Tongue (tissue), 1 donor: ENCODE measurements at regions not wholly inside any gene's neighbourhood (a gene's known extent, or its start where the extent isn't known, plus 50 kb on each side); places are given as distances from the start of the nearest gene placed in this dataset.

Experiments used
- DNase-seq: peaks from one replicate; pipeline ENCODE4 v3.0.0-alpha.2; 2015

DNA sequence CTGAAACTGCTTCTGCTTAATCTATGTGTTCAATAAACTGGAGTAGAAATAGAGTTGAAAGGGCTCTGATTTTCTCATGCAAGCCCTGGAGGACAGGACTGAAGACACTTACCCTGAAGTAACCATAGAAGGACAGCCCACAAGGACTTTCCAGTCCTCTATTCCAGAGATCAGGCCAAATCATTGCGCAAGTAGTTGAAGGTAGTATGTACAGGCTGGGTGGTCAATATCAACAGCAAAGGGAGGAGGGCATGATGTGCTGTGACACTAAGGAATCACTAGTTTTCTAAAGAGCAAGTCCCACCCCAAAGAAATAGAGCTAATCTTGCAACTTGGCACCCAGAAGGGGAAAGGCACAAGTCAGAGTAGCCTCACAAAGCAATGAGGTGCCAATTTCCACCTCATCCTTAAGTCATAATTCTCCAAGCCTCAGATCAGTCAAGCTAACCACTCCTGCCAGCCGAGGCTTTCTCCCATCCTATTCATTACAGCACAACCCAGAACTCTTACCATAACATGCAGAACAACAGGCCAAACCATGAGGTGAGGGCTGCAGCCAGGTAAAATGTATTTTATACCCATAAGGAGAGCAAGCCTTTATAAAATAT, 533.5 kb downstream of the TNS1 start:
- no peak for DNase-seq

DNA sequence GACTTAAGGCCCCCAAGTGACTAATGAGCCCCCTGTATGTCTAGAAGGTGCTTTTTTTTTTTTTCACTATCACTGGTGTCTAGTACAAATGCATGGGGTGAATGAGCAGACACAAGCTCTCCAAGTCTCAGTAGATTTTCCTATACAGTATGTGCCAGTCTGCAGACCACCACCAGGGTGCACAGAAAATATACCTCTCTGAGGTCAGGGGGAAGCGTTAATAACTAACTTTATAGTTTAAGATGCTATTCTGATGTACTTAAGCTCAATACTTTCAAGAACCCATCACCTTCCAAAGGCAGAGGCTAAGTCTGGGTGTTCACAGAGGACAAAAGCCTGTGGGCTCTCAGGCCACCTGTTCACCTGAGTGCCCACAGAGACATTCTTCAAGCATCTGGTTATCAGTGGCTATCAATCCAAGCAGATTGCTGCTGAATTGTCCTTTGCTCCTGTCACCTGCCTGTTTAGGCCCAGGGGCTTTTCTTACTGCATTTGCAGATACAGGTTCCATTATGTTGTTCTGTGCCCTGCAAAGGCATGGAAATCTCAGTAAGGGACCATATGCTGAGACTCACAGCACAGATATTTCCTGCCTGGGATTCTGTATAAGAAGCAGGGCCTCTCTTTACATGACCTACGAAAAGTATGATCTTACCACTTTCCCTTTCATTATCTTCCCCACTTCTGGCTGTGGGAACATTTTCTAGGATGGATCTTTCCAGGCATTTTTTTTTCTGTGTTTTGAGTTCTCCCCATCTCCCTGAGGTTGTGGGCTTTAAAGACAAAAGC, 534.6 kb downstream of the TNS1 start:
- DNase-seq = no peak

GRCh38 chr2:217467331-217467730, 535.5 kb downstream of the TNS1 start:
- DNase-seq = no peak

GRCh38 chr2:217466805-217467204, 536.0 kb downstream of the TNS1 start:
- DNase-seq = no peak

- DNase-seq = peak; percentile 58
These were observed 536.7 kb downstream of the TNS1 start for GRCh38 chr2:217466104-217466503.

GRCh38 chr2:217465100-217465499, 537.7 kb downstream of the TNS1 start:
- DNase-seq = no peak

- no peak for DNase-seq
These were observed 539.3 kb downstream of the TNS1 start for GRCh38 chr2:217463402-217464075.

DNA sequence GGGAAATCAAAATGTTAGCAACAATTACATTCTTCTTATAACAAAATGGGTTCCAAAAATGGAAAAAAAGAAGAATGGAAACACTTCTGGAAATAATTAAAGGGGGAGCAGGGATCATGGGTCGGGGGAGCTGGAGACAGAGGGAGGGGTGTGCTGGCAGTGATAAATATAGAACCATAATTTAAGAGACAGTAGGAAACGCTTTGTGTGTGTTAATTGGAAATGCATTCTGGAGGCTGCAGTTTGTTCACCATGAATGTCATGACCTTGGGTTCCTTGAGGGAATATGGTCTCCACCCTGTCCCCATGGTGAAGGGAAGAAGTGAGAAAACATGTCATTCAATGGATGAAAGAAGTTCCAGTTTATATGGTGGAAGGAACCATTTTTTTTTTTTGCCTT, 540.7 kb downstream of the TNS1 start:
- peak; percentile 80 for DNase-seq

DNA sequence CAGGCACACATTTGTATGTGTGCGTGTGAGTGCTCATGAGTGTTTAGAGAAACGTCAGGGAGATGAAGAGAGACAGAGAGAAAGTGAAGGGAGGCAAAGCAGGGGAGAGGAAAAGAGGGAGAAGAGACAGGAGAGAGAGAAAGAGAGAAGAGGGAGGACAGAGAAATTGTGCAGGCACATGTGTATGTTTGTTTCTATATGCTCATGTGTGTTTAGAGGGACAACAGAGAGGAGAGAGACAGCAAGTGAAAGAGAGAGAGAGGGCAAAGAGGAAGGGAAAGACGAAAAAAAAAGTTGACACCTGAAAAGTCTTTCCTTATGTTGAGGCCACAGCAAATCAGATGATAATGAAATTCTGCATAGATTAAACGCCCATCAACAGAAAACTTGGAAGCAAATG, 541.1 kb downstream of the TNS1 start:
- peak; percentile 55 for DNase-seq

GRCh38 chr2:217459680-217460405, 543.0 kb downstream of the TNS1 start:
- DNase-seq = no peak

DNA sequence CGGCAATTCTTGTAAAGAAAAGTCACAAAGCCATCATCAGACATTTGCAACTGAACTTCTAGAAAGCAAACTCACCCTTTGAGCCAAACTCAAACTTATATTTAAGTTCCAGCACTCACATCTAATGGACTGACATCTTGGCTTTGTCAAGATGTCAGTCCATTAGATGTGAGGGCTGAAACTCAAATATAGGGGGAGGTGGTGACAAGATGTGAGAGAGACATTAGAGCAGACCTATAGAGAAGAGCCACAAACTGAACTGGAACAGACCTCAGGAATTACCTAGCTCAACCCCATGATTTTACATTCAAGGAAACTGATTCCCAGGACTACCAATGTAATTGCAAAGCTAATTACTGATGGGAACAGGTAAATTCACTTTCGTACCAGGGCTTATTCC, 543.8 kb downstream of the TNS1 start:
- no peak for DNase-seq

GRCh38 chr2:217456016-217456415, 546.8 kb downstream of the TNS1 start:
- no peak for DNase-seq

DNA sequence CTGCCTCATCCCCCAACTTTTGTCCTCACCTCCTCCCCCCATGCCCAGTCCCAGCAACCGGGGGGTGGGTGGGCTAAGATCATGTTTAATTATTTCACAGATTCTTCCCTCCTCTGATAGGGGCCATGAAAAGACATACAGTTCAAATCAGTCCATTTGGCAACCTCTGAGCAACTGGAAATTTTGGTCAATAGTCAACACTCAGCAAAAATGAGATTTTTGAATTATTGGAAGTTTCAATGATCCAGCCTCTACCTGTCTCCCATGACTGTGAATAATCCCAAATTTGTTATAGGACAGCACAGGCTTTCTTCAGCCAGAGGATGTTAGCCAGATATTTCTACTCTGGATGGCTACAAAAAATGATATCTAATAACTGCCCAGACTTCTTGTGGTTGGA, 549.9 kb downstream of the TNS1 start:
- no peak for DNase-seq

DNA sequence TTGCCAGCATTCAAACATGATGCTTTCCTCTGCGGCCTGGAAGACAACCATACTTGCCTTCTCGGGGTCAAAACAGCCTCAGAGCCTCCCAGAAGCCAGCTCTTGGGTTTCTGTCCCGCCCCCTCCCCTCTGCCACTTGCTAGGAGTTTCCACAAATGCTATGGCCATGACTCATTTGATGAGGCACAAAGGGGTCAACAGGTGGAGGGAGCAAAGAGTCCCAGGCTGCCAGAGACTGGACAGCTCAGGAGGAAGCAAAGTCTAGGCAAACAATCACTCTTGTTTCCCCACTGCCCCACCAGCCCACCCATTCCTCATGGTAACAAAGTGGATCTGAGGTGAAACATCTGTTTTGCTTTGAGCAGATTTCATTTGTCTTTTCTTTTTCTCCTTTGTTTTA, 551.1 kb downstream of the TNS1 start:
- DNase-seq = no peak

DNA sequence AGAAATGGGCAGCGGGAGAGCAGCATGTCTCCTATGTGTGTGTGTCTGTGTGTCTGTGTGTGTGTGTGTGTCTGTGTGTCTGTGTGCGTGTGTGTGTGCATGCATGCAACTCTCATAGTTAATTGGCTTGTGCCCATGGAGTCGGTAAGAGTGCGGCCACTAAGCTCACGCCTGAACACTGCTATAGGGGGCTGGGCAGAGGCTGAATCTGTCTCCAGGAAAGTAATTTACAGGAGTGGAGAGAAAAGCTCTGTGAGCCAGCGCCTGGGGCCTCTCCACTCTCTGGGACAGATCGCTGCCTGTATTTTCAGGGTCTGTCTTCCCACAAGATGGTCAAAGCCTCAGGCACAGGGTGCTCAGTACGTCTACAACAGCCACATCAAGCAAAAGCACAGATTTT, 553.4 kb downstream of the TNS1 start:
- DNase-seq = no peak

DNA sequence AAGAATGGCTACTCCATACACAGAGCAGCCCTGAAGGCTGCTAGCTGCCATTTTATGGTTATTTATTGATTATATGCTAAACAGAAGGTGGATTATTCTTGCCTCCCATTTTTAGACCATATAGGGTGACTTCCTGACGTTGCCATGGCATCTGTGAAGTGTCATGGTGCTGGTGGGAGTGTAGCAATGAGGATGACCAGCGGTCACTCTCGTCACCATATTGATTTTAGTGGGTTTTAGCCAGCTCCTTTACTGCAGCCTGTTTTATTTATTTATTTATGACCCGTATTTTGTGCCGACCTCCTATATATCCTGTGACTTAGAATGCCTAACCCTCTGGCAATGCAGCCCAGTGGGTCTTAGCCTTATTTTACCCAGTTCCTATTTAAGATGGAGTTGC, 553.9 kb downstream of the TNS1 start:
- DNase-seq = no peak

DNA sequence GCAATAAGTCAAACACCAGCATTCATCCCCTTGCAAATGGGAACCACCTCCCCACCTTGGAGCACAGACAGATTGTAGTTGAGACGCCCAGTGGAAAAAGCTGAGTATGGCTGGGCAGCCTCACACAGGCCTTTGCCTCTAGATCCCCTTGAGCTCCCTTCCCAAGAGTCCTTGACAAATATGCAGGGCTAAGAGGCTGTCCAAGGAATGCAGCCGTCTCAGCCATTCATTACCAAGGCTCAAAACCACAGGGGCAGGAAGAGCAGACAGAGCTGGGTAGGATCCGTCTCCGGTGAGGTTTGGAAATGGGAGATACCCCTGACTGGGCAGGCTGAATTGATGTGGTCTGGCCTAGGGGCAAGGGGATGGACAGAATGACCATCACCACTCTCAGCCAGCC, 557.1 kb downstream of the TNS1 start:
- DNase-seq = no peak

DNA sequence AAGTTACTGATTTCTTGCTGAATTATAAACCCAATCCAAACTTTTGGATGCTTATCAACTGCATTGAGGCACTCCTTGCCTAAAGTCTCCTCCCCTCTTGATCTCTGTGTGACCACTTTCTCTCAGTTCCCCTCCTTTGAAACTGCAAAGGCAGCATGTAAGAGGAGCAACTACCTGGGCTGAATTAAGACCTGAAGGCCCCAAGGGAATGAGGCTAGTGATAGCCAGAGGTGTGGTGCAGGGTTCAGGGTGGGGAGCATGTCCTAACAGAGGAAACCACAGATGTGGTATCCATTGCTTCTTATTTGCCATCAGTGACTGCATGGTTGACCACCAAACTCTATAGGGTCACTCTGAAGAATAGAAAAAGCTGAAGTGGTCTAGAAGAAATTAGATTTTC, 557.9 kb downstream of the TNS1 start:
- DNase-seq = no peak

DNA sequence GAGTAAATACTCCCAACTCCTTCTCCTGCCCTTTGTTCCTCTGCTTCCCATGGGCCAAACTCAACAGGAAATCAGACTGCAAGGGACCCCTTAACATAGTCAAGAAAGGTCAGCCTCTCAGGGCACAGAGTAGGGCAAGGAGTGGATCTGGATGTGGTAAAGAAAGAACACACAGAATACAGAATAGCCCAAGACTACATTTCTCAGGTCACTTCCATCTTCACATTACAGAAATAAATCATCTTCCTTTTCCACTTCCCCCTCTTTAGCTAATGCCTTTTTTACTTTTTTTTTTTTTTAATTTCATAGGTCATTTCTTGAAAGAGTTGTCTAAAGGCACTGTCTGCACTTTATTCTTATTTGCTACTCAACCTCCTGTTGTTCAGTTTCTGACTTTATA, 558.3 kb downstream of the TNS1 start:
- DNase-seq = no peak

- no peak for DNase-seq
These were observed 559.2 kb downstream of the TNS1 start for GRCh38 chr2:217443601-217444000.

DNA sequence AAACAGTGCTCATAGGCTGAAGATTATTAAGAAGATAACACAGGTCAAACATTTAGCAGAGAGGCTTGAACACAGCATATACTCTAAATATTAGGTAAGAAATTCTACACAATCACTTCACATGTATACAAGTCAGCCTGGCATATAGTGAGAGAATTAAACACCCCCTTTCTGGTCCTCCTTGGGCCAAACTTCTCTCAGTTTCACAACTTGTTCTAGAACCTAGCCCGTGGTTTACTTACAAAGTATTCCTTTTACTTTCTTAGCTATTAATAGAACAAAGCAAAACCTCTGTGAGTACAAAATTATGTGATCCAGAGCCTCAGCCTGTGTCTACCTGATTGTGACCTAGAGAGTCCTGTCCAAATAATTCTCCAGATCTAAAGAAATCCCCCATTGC, 562.8 kb downstream of the TNS1 start:
- no peak for DNase-seq

DNA sequence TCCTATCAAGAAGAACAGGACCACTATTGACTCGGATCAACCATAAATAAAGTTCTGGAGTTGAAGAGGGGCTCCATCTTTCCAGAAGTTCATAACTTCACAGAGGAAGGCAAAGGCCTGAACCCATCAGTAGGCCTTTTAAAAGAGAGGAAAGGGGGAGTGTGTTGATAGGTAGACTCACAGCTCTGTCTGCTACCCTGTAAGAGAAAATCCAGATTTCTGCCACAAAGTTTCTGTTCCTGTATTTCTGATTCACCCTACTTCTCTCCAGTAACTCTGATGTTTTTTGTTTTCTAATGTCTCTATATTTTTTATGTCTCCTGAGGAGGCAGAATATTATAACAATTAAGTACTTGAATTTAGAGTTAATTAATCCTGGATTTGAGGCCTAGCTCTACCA, 564.0 kb downstream of the TNS1 start:
- DNase-seq = no peak

GRCh38 chr2:217438136-217438535, 564.7 kb downstream of the TNS1 start:
- no peak for DNase-seq
